Astrocyte (in vitro differentiated cells and primary cell): ENCODE measurements at regions not wholly inside any gene's neighbourhood (a gene's known extent, or its start where the extent isn't known, plus 50 kb on each side); places are given as distances from the start of the nearest gene placed in this dataset.

ENCODE experiments used
- DNase-seq: peaks from one replicate; pipeline ENCODE4 v3.0.0-alpha.2; 2010; ENCODE audit warnings: low read depth
- FAIRE-seq: peaks from 2 replicates; lab custom pipeline; 2011; peaks lifted over from hg19 to GRCh38; lab: Jason Lieb, UNC
- H2AFZ ChIP-seq: 2 replicates; pipeline ENCODE4 v1.6.0; 2012; ENCODE audit warnings: low read depth, low read length, inconsistent platforms
- H3K27ac ChIP-seq: 2 replicates; pipeline ENCODE4 v1.5.1; 2011; ENCODE audit warnings: low read depth, low read length, inconsistent platforms
- H3K27me3 ChIP-seq: 2 replicates; pipeline ENCODE4 v1.6.0; 2011; ENCODE audit warnings: low read length, inconsistent platforms; ENCODE audit not compliant: insufficient read depth
- H3K36me3 ChIP-seq: 2 replicates; pipeline ENCODE4 v1.5.1; 2011; ENCODE audit warnings: low read length, inconsistent platforms; ENCODE audit not compliant: insufficient read depth
- H3K4me1 ChIP-seq: 2 replicates; pipeline ENCODE4 v1.5.1; 2011; ENCODE audit warnings: low read length, inconsistent platforms; ENCODE audit not compliant: insufficient read depth
- H3K4me2 ChIP-seq: 2 replicates; pipeline ENCODE4 v1.6.0; 2012; ENCODE audit warnings: low read length, inconsistent platforms
- H3K4me3 ChIP-seq: 2 replicates; pipeline ENCODE4 v1.5.1; 2011; ENCODE audit warnings: low read depth, mild to moderate bottlenecking, low read length, inconsistent platforms; ENCODE audit not compliant: insufficient read depth
- H3K79me2 ChIP-seq: 2 replicates; pipeline ENCODE4 v1.6.0; 2012; ENCODE audit warnings: mild to moderate bottlenecking, low read length, inconsistent platforms; ENCODE audit not compliant: insufficient read depth
- H3K9ac ChIP-seq: 2 replicates; pipeline ENCODE4 v1.6.0; 2012; ENCODE audit warnings: mild to moderate bottlenecking, low read length, inconsistent platforms
- H3K9me3 ChIP-seq: 2 replicates; pipeline ENCODE4 v1.5.1; 2012; ENCODE audit warnings: low read depth, mild to moderate bottlenecking, low read length, inconsistent platforms; ENCODE audit not compliant: insufficient read depth
- H4K20me1 ChIP-seq: 2 replicates; pipeline ENCODE4 v1.6.0; 2012; ENCODE audit warnings: low read length, inconsistent platforms; ENCODE audit not compliant: insufficient read depth
- H3K27ac Mint-ChIP-seq: one replicate; pipeline ENCODE4 v1.8.0; 2021; ENCODE audit warnings: mild to moderate bottlenecking, mixed read lengths; ENCODE audit not compliant: unreplicated experiment
- H3K27me3 Mint-ChIP-seq: one replicate; pipeline ENCODE4 v1.8.0; 2021; ENCODE audit warnings: low read depth, mixed read lengths; ENCODE audit not compliant: unreplicated experiment
- H3K36me3 Mint-ChIP-seq: one replicate; pipeline ENCODE4 v1.8.0; 2021; ENCODE audit warnings: low read depth, mixed read lengths; ENCODE audit not compliant: unreplicated experiment
- H3K4me1 Mint-ChIP-seq: one replicate; pipeline ENCODE4 v1.8.0; 2021; ENCODE audit warnings: low read depth, mixed read lengths; ENCODE audit not compliant: unreplicated experiment
- H3K4me3 Mint-ChIP-seq: one replicate; pipeline ENCODE4 v1.8.0; 2021; ENCODE audit warnings: mild to moderate bottlenecking, moderate library complexity, mixed read lengths; ENCODE audit not compliant: unreplicated experiment
- H3K9me3 Mint-ChIP-seq: one replicate; pipeline ENCODE4 v1.8.0; 2021; ENCODE audit warnings: mild to moderate bottlenecking, mixed read lengths; ENCODE audit not compliant: unreplicated experiment
- CTCF ChIP-seq: IDR thresholded peaks from 2 replicates; pipeline ENCODE4 v1.5.1; 2011; ENCODE audit warnings: low read depth, mild to moderate bottlenecking, inconsistent platforms, low read length, moderate library complexity; ENCODE audit not compliant: insufficient read depth
- EZH2 ChIP-seq: IDR thresholded peaks from 2 replicates; pipeline ENCODE4 v1.6.1; 2012; ENCODE audit warnings: mild to moderate bottlenecking, low read length, inconsistent platforms; ENCODE audit not compliant: insufficient read depth

GRCh38 chr20:58038123-58038654 is 190.3 kb downstream of the ANKRD60 start:
- H3K27ac Mint-ChIP-seq, result no peak overlapping the region
- Histone ChIP-seq H3K9me3 (no peaks in the 10 kb centered on the region), H3K27ac (no peak overlapping the region), H3K4me3 (no peak overlapping the region), H3K36me3 (no peaks in the 10 kb centered on the region), H3K27me3 (peaks cover 3% of the 10 kb centered on the region), H2AFZ (no peak overlapping the region), H3K79me2 (no peaks in the 10 kb centered on the region), H3K4me2 (no peak overlapping the region), H3K9ac (no peak overlapping the region), H4K20me1 (no peaks in the 10 kb centered on the region), H3K4me1 (no peaks in the 10 kb centered on the region)
- DNase-seq, result no peak
- H3K4me3 Mint-ChIP-seq, result no peak overlapping the region
- TF ChIP-seq CTCF, result no peak
- no peak for TF ChIP-seq EZH2
- peaks cover 1% of the 10 kb centered on the region for H3K9me3 Mint-ChIP-seq
- FAIRE-seq, result no peak
- H3K4me1 Mint-ChIP-seq, result peaks cover 8% of the 10 kb centered on the region
- peaks cover 51% of the 10 kb centered on the region for H3K27me3 Mint-ChIP-seq
- peaks cover 2% of the 10 kb centered on the region for H3K36me3 Mint-ChIP-seq

GRCh38 chr20:58037631-58038030 is 190.8 kb downstream of the ANKRD60 start:
- H3K27me3 Mint-ChIP-seq, result peaks cover 50% of the 10 kb centered on the region
- H3K9me3 ChIP-seq, result no peaks in the 10 kb centered on the region
- no peak overlapping the region for H3K4me3 Mint-ChIP-seq
- peaks cover 1% of the 10 kb centered on the region for H3K9me3 Mint-ChIP-seq
- DNase-seq (no peak), FAIRE-seq (no peak)
- no peak overlapping the region for H3K4me3 ChIP-seq
- no peaks in the 10 kb centered on the region for H3K79me2 ChIP-seq
- no peak overlapping the region for H3K9ac ChIP-seq
- peaks cover 3% of the 10 kb centered on the region for H3K27me3 ChIP-seq
- H3K4me1 Mint-ChIP-seq, result peaks cover 7% of the 10 kb centered on the region
- H3K36me3 ChIP-seq, result no peaks in the 10 kb centered on the region
- TF ChIP-seq EZH2, result no peak
- TF ChIP-seq CTCF, result no peak
- H3K4me2 ChIP-seq, result no peak overlapping the region
- no peak overlapping the region for H3K27ac ChIP-seq
- peaks cover 2% of the 10 kb centered on the region for H3K36me3 Mint-ChIP-seq
- no peak overlapping the region for H2AFZ ChIP-seq
- H4K20me1 ChIP-seq, result no peaks in the 10 kb centered on the region
- H3K4me1 ChIP-seq, result no peaks in the 10 kb centered on the region
- no peak overlapping the region for H3K27ac Mint-ChIP-seq

GRCh38 chr20:58033026-58033536 is 195.4 kb downstream of the ANKRD60 start:
- no peaks in the 10 kb centered on the region for H3K79me2 ChIP-seq
- H3K36me3 Mint-ChIP-seq, result no peaks in the 10 kb centered on the region
- no peak for TF ChIP-seq CTCF
- no peak for TF ChIP-seq EZH2
- H3K4me2 ChIP-seq, result no peak overlapping the region
- no peak overlapping the region for H2AFZ ChIP-seq
- no peaks in the 10 kb centered on the region for H3K9me3 Mint-ChIP-seq
- H3K9me3 ChIP-seq, result no peaks in the 10 kb centered on the region
- FAIRE-seq, result peak; percentile 5
- no peaks in the 10 kb centered on the region for H3K4me1 Mint-ChIP-seq
- H3K4me3 ChIP-seq, result no peak overlapping the region
- no peak overlapping the region for H3K9ac ChIP-seq
- no peak overlapping the region for H3K27ac Mint-ChIP-seq
- no peak overlapping the region for H3K4me3 Mint-ChIP-seq
- H3K27me3 ChIP-seq, result no peaks in the 10 kb centered on the region
- peaks cover 34% of the 10 kb centered on the region for H3K27me3 Mint-ChIP-seq
- no peak overlapping the region for H3K27ac ChIP-seq
- no peaks in the 10 kb centered on the region for H3K4me1 ChIP-seq
- DNase-seq, result no peak
- H3K36me3 ChIP-seq, result no peaks in the 10 kb centered on the region
- H4K20me1 ChIP-seq, result no peaks in the 10 kb centered on the region
